ENCODE measurements at regions not wholly inside any gene's neighbourhood (a gene's known extent, or its start where the extent isn't known, plus 50 kb on each side); places are given as distances from the start of the nearest gene placed in this dataset.
A peak's percentile ranks its signal among the peaks of the same experiment; 100 is the strongest.
"Not testable (repeated sequence)": the region's sequence is repeated elsewhere in the genome, so short reads cannot be mapped to it uniquely, and the experiment has no call there.

DNA sequence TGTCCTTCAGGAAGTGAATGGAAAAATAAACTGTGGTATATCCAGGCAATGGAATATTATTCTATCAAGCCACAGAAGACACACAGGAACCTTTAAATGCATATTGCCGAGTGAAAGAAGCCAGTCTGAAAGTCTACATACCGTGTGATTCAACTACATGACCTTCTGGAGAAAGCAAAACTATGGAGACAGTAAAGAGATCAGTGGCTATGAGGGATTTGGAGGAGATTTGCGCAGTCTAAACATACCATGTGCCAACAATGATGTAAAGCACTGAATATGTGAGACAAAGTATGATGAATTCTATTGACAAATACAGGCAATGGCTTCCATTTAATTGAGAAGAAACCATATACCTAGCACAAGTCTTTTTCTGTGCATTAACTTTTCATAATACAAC, 518.3 kb upstream of the ZNF337 start:
- DNase-seq, result no peak

GRCh38 chr20:26209171-26209941, 512.7 kb upstream of the ZNF337 start:
- DNase-seq, result no peak

GRCh38 chr20:26208296-26209091, 511.8 kb upstream of the ZNF337 start:
- peak; percentile 40 for DNase-seq

GRCh38 chr20:26207967-26208295, 511.3 kb upstream of the ZNF337 start:
- DNase-seq, result peak; percentile 25

DNA sequence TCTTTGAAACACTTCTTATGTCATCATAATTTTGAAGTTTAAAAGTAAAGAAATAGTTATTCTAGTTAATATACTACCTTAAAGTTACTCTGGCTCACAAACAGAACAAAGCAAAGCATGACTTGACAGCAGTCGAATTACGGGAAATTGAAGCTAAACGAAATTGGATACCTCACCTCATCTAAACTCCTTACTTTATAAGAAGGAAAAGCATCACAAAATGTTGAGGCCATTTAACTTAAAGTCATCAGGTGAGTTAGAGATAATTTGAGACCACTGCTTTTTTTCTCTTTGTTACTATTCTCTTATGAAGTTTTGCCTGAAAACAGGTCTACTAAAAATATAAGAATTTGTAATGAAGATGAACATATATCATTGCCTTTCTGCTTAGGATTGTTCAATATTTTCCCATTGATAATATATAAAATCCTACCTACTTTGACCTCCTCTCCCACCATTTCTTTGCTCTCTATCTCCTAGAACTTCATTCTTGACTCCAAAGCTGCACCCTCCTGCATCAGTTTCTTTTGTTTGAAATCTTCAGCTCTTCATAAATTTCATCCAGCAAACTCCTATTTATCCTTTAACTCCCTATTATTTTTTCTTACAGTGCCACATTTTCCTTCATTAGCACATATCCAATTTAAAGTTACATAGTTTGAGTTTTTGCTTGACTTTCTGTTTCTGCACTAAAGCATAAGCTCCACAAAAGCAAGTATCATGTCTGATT, 510.7 kb upstream of the ZNF337 start:
- no peak for DNase-seq

DNA sequence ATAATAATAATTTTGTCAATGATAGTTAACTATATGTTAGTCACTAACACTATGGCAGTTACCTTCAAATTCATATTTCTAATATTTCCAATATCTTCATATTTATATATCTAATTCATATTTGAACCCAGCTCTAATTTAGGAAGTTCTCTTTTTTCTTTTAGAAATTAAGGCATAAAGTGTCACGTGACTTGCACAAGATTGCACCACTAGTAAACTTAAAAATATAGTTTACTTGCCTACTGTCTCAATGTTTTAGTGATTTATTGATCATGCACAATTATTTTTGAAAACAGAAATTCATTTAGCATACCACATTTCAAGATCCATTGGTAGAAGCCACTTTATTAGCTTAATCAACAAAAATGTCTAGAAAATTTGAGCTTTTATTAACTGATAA, 508.7 kb upstream of the ZNF337 start:
- no peak for DNase-seq

GRCh38 chr20:26201026-26201425, 504.4 kb upstream of the ZNF337 start:
- DNase-seq, result not testable (repeated sequence)

- not testable (repeated sequence) for DNase-seq
Measured at GRCh38 chr20:26187329-26187728, 490.7 kb upstream of the ZNF337 start.

GRCh38 chr20:26183720-26184119, 487.1 kb upstream of the ZNF337 start:
- not testable (repeated sequence) for DNase-seq

- not testable (repeated sequence) for DNase-seq
Measured at GRCh38 chr20:26181364-26181763, 484.7 kb upstream of the ZNF337 start.

DNA sequence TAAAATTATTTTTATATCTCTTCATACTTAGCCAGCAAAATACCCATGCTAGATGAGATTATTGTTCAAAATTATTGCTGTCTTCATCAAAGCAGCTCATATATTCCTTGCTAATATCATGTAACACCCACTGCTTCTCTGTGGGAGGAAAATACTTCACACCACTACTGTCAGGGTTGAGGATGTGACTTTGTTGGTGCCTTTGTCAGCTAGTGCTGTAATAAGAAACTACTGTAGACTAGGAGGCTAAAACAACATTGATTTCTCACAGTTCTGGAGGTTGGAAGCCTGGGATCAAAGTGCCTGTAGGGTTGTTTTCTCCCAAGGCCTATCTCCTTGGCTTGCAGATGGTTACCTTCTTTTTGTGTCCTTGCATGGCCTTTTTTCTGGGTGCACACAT, 475.2 kb upstream of the ZNF337 start:
- not testable (repeated sequence) for DNase-seq

- no peak for DNase-seq
Measured at GRCh38 chr20:26169506-26169905, 472.9 kb upstream of the ZNF337 start.

GRCh38 chr20:26167499-26167898, 470.8 kb upstream of the ZNF337 start:
- DNase-seq, result no peak

GRCh38 chr20:26163890-26164289, 467.2 kb upstream of the ZNF337 start:
- DNase-seq, result no peak

- DNase-seq, result not testable (repeated sequence)
Measured at GRCh38 chr20:26163151-26163550, 466.5 kb upstream of the ZNF337 start.

- not testable (repeated sequence) for DNase-seq
Measured at GRCh38 chr20:26161741-26162140, 465.1 kb upstream of the ZNF337 start.

GRCh38 chr20:26160916-26161315, 464.3 kb upstream of the ZNF337 start:
- DNase-seq, result not testable (repeated sequence)

GRCh38 chr20:26154224-26154623, 457.6 kb upstream of the ZNF337 start:
- no peak for DNase-seq

DNA sequence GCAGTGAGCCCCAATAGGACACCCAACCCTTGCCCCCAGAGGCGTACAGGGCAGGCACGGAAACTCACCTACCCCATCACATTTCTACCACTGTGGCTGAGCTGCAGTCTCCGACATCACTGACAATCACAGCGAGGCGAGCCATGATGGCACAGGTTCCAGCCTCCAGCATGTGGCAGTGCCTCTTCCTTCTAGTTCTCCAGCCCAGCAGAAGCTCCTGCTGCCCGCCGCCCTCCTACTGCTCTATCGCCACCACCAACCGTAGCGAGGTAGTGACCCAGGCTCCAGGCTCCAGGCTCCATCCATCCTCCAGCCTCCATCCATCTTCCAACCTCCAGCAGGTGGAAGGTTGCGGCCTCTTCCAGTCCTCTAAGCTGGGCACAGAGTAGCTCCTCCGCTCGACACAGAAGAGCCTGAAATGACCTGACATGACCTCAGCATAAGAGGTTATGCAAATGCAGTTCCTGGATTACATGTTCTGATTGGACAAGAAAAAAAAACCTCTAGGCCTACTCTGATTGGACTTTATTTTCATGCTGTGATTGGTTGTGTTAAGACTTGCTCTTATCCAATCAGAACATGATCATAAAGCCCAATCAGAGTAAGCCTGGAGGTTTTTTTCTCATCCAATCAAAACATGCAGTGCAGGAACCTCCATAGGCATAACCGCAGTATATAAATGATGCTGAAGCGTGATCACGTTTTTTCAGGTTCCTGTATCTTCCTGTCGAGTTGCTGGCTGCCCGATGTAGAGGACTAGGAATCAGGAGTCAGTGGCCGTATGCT, 438.9 kb upstream of the ZNF337 start:
- DNase-seq, result no peak

DNA sequence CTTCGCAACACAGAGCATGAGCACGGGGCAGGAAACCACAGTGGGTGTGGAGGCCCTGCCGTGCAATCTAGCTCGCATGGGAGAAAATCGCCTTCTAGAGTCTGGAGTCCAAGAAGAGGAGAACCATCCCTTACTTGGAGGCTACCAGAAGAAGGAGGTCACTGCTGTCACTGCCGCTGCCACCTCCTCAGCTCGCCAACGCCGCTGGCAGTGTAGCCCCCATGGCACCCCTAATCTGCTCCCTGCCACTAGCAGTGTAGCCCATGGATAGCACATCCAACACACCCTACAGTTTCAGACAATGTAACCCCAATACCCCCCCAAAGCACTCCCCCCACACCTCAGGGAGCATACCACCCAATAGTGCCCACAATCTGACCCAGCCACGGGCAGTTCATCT, 438.0 kb upstream of the ZNF337 start:
- no peak for DNase-seq

DNA sequence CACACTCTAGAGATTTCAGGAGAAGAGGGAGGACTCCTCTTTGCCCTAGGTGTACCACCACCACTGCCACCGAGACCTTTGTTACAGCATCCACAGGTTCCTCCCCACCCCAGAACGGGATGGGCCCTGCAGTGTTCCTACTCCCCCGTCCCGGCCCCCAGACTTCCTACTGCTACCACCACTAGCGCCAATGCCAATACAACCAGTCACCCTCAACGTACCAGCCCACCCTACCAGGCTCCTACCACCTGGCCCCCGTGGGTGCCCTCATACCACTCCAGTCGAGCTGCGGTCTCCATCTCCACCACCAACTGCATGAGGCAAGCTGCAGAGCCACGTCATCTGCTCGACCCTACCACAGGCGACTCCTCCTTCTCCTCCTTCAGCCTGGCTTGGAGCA, 437.1 kb upstream of the ZNF337 start:
- DNase-seq, result not testable (repeated sequence)

- DNase-seq, result not testable (repeated sequence)
Measured at GRCh38 chr20:26120920-26121319, 424.3 kb upstream of the ZNF337 start.

GRCh38 chr20:26094498-26094897, 397.8 kb upstream of the ZNF337 start:
- not testable (repeated sequence) for DNase-seq

All from stimulated activated CD4-positive, alpha-beta T cell treated with anti-CD3 and anti-CD28 coated beads, Interleukin-12 subunit alpha, Interleukin-12 subunit beta, amount 100 ng/mL, for 4 hours (primary cell).